Stimulated activated CD8-positive, alpha-beta memory T cell treated with anti-CD3 and anti-CD28 coated beads, Interleukin-15, amount 100 ng/mL, for 1 hour (primary cell): ENCODE measurements at regions not wholly inside any gene's neighbourhood (a gene's known extent, or its start where the extent isn't known, plus 50 kb on each side); places are given as distances from the start of the nearest gene placed in this dataset.
"Not testable (repeated sequence)": the region's sequence is repeated elsewhere in the genome, so short reads cannot be mapped to it uniquely, and the experiment has no call there.

ENCODE experiments used
- DNase-seq: peaks from one replicate; pipeline ENCODE4 v3.0.0-alpha.2; 2020; ENCODE audit warnings: low read depth

DNA sequence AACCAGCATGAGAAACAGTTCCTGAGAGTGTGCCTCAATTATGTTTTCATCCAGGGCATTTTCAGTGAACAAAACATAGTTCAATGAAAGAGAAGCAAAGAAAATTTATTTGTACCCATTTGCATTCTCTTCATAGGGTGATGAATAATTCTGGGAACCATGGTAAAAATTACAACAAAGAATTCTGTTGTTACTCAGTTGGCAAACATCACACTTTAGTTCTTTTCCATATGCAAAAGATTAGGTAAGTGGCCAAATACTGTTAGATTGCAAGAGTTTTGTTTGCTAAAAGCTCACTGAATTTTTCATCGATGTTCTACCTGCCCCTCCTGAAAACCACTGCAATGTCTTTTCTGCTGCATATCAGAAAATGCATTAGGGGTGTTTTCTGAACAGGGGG, 132.4 kb upstream of the RGS6 start:
- DNase-seq = no peak

DNA sequence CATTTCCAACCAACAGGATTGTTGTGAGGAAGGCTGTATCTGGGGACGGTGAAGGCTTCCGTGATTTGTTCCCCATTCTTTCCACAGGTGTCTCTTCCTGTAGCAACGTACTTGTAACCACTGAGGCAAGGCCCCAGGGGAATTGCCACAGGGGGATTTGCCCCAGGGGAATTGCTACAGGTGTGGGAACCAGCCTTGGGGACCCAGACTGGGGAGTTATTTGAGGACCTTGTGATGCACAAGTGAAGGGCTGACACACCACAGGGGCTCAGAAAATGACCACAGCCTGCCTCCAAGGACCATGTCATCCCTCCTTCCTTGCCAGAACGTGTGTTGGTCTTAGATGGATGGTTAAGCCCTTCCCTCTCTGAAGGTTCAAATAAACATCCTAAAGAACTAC, 131.4 kb upstream of the RGS6 start:
- no peak for DNase-seq

DNA sequence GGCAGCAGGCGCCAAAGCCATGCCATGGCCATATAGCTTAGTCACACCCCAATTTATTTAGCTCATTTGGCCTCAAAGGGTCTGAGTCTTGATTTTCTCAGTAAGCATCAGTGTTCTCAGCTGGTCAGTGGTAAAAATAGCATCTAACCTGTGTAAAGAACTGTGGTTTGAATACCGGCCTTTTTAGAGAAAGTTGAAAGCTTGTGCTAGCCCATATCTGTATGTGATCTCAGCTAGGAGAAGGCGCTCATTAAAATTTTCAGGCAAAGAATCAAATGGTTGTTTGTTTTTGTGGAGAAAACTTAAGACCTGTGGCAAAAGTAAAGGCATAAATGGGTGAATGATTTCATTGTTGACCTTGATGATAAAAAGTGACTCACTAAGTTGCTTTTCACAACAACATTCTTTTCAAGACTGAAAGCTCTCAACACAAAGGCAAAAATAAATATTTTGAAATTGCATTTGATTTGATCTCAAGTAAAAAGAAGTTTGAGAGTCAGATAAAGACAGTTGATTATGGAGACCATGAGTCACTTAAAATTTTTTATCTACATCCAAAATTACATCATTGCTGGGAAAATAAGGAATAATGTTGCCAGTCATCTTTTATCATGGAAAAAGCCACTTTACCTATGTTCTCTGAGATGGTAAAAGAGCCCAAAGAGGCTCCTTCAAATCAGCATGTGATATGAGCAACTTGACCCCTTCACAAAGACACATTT, 128.5 kb upstream of the RGS6 start:
- DNase-seq = no peak

DNA sequence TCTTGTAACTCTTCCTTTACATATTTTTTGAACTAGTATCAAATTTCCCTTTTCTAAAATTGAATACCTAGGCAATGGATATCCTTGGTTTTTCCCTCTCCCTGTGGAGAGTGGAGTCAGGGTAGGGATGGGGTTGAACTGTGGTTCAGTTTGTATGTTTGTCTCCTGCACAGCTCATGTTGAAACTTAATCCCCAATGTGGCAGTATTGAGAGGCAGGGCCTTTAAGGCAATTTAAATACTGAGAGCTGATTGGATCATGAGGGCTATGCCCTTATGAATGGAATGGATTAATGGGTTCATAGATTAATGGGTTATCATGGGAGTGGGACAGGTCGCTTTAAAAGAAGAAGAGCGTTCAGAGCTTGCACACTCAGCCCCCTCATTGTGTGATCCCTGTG, 127.2 kb upstream of the RGS6 start:
- DNase-seq = no peak

DNA sequence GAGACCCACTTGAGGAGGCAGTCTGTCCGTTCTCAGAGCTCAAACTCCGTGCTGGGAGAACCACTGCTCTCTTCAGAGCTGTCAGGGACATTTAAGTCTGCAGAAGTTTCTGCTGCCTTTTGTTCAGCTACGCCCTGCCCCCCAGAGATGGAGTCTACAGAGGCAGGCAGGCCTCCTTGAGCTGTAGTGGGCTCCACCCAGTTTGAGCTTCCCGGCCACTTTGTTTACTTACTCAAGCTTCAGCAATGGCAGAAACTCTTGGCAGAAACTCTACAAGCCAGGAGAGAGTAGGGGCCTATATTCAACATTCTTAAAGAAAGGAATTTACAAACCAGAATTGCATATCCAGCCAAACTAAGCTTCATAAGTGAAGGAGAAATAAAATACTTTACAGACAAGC, 125.2 kb upstream of the RGS6 start:
- not testable (repeated sequence) for DNase-seq

DNA sequence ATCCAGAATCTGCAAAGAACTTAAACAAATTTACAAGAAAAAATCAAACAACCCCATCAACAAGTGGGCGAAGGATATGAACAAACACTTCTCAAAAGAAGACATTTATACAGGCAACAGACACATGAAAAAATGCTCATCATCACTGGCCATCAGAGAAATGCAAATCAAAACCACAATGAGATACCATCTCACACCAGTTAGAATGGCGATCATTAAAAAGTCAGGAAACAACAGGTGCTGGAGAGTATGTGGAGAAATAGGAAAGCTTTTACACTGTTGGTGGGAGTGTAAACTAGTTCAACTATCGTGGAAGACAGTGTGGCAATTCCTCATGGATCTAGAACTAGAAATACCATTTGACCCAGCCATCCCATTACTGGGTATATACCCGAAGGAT, 121.4 kb upstream of the RGS6 start:
- DNase-seq = not testable (repeated sequence)

DNA sequence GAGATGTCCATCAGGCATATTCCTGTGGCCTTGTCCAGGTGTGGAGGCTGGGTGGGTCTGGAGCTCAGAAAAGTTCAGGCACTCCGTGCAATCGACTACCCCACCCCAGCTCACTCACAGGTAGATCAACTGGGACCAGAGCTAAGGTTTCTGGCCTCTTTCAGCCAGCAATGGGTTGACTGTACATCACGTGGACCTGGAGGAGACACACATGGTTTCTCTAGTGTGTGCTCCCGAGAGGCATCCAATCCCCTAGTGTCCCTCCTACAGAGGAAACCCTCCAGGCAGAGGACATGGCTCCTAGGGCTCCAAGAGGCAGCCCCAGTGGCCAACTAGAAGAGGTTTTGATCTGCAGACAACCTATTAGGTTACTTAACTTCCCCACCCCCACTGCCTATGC, 119.5 kb upstream of the RGS6 start:
- no peak for DNase-seq

DNA sequence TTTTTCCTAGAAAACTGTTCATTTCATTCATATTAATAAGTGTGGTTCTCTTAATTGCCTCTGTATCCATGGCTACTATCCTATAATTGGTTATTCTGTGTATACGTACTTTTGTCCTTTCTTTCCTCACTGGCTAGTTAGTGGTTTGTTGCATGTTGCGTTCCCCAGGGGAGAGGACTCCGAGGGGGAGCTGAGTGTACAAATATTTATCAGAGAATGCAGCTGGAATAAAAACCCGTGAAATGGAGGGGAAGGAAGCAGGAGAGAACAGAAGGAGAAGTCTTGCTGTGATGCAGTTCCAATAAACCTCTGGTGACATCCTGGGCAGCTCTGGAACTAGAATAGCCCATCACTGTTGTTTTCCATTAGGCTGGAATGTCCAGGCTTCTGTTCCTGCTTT, 117.1 kb upstream of the RGS6 start:
- DNase-seq = no peak

DNA sequence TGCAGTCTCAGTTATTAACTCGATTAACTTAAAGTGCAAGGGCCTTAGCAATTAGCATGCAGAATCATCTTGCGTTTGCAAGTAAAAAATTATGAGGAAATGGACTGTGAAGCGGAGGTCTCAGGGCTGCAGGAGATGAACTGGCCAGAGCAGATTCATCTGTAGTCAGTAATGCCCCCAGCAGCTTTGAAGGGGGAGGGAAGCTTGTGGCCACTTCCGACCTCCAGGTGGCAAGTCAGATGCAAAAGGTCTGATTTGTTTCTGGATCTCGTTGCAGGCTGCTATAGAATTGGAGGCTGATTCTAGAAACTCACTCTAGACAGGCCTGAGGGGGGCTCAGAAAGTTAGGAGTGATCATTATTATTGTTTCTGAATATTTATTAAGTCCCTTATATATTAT, 107.4 kb upstream of the RGS6 start:
- DNase-seq = no peak

DNA sequence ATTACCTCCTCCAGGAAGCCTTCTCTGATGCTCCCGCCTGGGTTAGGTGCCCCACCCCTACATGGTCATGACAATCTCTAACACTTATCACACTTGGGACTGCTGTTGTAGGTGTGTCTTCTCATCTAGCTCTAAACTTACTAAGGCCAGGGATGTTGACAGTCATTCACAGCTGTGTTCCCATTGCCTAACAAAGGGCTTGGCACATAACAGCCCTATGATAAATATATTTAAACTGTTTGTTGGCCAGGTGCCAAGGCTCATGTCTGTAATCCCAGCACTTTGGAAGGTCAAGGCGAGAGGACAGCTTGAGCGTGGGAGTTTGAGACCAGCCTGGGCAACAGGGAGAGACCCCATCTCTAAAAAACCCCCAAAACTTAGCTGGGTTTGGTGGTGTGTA, 98.8 kb upstream of the RGS6 start:
- no peak for DNase-seq

DNA sequence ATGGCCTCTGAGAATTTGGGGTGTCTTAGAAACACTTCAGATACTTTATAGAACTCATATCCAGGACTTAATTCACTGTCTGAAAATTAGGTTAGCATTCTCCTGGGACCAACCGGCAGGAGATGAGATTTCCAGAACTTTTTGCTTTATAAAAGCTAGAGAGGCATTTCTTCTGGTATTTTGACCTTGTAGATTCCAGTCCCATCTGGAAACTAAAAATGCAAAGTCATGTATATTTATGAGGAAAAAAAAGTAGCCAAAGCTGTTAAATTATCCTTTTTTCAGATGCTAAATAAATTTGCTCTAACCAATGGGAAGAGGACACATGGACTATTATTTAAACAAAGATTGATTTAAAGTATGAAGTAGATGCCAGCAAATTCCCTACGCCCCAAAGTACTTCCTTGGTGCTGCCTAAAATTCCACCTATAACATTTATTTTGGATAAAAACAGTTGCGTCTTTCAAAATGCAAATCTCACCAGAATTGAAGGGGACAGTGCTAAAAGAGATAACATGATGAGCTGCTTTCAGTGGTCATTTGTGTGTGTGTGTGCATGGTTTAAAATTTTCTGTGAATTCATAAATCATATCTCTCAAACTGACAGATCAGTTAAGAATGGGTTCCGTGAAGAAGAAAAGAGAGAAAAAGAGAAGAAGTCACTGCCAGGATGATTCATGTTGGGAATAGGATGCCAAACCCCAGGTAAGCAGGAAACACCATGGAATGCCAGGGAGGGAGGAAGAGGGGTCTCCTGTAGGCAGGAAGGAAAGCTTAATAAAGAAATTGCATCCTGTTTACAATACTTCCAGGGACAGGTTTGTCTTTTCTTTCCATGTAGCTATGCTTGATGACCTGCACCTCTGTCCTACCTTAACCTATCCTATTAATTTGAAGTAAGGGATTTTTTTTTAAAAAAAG, 97.7 kb upstream of the RGS6 start:
- no peak for DNase-seq

DNA sequence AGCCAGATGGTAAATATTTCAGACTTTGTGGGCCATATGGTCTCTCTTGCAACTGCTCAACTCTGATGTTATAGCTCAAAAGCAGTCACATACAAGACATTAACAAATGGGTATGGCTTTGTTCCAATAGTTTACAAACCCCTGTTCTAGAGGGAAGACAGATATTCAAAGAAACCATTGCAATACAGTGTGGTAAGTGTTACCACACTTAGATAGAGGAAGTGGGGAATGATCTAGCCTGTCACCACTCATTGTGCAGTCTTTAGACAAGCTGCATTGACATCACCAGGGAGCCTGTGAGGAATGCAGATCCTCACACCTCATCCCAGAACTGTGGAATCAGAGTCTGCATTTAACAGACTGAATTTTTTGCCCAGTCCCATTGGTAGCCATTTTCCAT, 80.0 kb upstream of the RGS6 start:
- no peak for DNase-seq

DNA sequence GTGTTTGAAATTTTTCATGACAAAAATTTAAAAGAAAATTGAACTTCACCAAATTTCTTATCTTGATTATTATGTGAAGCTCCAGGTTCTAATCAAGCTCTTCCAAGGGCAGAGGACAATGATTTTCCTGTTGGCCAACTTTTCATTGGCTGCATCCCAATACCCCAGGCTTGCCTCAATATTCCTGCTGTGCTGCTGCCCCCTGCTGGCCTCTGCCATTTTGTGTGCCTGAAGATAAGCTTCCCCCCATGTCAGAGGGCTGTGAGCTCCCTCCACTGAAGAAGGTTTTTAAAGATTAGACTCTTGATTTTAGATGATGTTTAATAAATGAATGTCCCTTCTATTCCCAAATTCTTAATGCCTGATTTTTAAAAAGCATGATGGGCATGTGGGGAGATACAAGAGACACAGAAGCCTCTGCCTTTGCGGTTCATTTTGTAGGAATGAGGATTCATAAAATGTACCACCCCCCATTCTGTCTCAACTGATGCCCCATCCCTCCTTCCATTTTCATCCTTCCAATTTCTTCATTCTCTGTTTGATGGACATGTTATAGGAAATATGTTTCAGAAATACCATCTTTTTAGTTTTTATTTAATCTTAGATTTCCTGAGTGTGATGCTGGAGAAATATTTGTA, 76.7 kb upstream of the RGS6 start:
- no peak for DNase-seq

DNA sequence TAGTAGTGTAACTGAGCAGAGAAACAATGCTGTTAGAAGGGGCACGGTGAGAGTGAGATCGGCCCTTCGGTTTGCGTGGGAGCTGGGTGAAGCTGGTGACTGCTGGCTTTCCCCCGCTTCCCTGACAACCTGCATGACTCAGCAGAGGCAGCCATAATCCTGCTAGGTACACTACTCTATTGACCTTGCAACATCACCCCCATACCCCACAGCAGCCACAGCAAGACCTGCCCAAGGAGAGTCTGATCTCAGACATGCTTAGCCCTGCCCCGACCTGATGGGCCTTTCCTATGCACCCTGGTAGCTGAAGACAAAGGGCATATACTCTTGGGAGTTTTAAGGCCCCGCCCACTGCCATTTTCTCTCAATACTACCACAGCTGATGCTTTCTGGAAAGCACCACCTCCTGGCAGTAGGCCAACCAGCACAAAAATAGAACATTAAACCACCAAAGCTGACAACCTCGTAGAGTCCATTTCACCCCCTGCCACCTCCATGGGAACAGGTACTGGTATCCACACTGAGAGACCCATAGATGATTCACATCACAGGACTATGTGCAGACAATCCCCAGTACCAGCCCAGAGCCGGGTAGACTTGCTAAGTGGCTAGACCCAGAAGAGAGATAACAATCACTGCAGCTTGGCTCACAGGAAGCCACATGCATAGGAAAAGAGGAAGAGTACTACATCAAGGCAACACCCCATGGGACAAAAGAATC, 75.9 kb upstream of the RGS6 start:
- no peak for DNase-seq

DNA sequence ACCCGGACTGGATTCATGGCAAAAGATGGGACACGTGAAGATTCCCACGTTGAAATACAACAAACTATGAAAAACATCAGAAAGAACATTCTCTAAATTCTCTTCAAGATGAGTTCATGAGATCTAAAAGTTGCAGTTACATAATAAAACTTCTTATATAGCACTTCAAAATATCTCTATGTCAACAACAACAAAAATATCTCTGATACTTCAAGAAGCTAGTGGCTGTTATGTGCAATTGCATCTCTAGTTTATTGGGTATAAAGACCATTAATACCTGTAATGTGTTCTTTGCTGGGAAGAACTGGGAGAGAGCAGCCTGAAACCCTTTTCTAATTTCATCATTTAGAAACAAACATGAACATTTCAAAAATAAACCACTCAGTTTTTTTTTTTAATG, 69.2 kb upstream of the RGS6 start:
- no peak for DNase-seq

DNA sequence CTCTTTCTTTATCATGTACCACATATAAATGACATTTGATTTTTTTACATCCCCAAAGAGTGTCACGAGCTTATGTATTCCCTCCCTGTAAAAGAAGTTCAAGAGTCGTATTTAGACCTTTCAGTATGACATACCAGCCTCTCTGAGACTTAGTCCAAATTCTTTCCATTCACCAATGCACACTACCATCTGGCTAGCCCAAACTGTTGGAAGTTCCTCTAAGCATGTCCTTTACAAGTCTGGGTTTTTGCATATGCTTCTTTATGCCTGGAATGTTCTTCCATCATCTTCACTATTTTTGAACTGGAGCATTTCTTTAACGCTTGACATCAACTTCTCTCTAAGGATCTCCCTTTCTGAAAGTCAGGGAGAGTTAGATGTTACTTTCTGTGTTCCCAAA, 68.5 kb upstream of the RGS6 start:
- no peak for DNase-seq
